Esophagus squamous epithelium (tissue), 4 donors: ENCODE measurements at regions not wholly inside any gene's neighbourhood (a gene's known extent, or its start where the extent isn't known, plus 50 kb on each side); places are given as distances from the start of the nearest gene placed in this dataset.

Experiments used
- POLR2A ChIP-seq, 4 donors: fragments of 450-650 bp; IDR thresholded peaks; one replicate each; pipeline ENCODE4 v1.6.1; 2017; ENCODE audit warnings: antibody characterized with exemption in 4 of 4, mild to moderate bottlenecking in 4 of 4, moderate library complexity in 3 of 4
- TF ChIP-seq, protein P1 (sequence below), 6 experiments: fragments of 450-650 bp in 4 of 6; fragments of 200-600 bp in 2 of 6; sonication (generic) in 2 of 6; IDR thresholded peaks; one replicate each; pipeline ENCODE4 v1.5.1; 2016 to 2019; ENCODE audit warnings: antibody characterized with exemption in 6 of 6, mild to moderate bottlenecking in 4 of 6, moderate library complexity in 4 of 6

DNA sequence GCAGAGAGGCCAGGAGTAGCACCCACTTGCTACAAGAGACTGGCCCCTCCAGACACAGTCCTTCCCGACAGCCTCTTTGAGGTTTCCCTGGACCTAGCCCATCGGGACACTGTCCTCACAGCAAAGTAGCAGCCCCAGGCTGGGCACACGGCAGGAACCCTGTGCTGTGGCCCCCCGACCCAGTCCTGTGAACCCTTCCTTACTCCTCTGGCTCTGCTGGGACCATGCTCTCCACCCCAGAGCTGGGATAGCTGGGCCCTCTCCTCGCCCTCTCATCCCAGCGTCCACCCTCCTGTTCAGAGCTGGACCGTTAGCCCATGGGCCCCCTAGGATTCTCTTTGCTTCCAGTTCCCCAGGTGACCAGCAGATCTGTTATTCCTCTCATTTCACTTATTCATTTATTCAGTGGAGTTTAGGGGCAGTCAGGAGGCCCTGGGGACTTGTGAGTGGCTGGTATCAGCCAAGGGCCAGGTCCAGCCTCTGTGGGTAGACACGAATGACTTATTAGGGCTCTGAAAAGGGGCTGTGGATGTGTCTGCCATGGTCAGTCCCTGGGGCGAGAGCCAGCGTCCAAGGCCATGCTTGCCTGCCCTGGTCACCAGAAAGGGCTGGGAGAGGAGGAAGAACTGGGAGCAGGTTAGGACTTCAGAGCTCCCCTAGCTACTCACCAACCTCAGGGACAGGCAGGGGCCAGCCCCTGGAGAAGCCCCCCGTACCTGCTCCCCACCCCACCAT is 117.6 kb upstream of the RUNX3 start:
- TF ChIP-seq, protein P1, sequence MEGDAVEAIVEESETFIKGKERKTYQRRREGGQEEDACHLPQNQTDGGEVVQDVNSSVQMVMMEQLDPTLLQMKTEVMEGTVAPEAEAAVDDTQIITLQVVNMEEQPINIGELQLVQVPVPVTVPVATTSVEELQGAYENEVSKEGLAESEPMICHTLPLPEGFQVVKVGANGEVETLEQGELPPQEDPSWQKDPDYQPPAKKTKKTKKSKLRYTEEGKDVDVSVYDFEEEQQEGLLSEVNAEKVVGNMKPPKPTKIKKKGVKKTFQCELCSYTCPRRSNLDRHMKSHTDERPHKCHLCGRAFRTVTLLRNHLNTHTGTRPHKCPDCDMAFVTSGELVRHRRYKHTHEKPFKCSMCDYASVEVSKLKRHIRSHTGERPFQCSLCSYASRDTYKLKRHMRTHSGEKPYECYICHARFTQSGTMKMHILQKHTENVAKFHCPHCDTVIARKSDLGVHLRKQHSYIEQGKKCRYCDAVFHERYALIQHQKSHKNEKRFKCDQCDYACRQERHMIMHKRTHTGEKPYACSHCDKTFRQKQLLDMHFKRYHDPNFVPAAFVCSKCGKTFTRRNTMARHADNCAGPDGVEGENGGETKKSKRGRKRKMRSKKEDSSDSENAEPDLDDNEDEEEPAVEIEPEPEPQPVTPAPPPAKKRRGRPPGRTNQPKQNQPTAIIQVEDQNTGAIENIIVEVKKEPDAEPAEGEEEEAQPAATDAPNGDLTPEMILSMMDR (IDR thresholded peaks at IDR 0.05): no peak
- no peak for TF ChIP-seq POLR2A (IDR thresholded peaks at IDR 0.05)
